H9 (cell line): ENCODE measurements at regions not wholly inside any gene's neighbourhood (a gene's known extent, or its start where the extent isn't known, plus 50 kb on each side); places are given as distances from the start of the nearest gene placed in this dataset.

Experiments used
- DNase-seq: peaks from one replicate; pipeline ENCODE4 v3.0.0-alpha.2; 2017
- H2AFZ ChIP-seq: one replicate; pipeline ENCODE4 v1.6.1; 2013; ENCODE audit warnings: mild to moderate bottlenecking, low read length, control low read depth, moderate library complexity
- H2AK5ac ChIP-seq: 2 replicates; pipeline ENCODE4 v1.6.1; 2013; ENCODE audit warnings: low read length, control low read depth, mixed read lengths; ENCODE audit not compliant: insufficient read length
- H2BK120ac ChIP-seq: one replicate; pipeline ENCODE4 v1.6.1; 2013; ENCODE audit warnings: low read depth, mild to moderate bottlenecking, low read length, control low read depth, inconsistent platforms; ENCODE audit not compliant: poor library complexity, severe bottlenecking
- H2BK12ac ChIP-seq: 2 replicates; pipeline ENCODE4 v1.6.1; 2013; ENCODE audit warnings: low read length, control low read depth, mixed read lengths, low read depth; ENCODE audit not compliant: insufficient read length
- H2BK15ac ChIP-seq: 2 replicates; pipeline ENCODE4 v1.6.1; 2013; ENCODE audit warnings: low read depth, low read length, control low read depth
- H2BK20ac ChIP-seq: one replicate; pipeline ENCODE4 v1.6.1; 2013; ENCODE audit warnings: low read depth, mild to moderate bottlenecking, low read length, control low read depth, inconsistent platforms; ENCODE audit not compliant: poor library complexity, severe bottlenecking
- H2BK5ac ChIP-seq: 2 replicates; pipeline ENCODE4 v1.6.1; 2013; ENCODE audit warnings: low read length, control low read depth, mixed read lengths; ENCODE audit not compliant: insufficient read length
- H3K14ac ChIP-seq: 2 replicates; pipeline ENCODE4 v1.6.1; 2013; ENCODE audit warnings: low read length, control low read depth; ENCODE audit not compliant: insufficient read depth
- H3K18ac ChIP-seq: 2 replicates; pipeline ENCODE4 v1.6.1; 2013; ENCODE audit warnings: low read depth, mild to moderate bottlenecking, mixed read lengths, low read length, control low read depth; ENCODE audit not compliant: insufficient read length
- H3K23ac ChIP-seq: 2 replicates; pipeline ENCODE4 v1.6.1; 2013; ENCODE audit warnings: low read length, control low read depth, mixed read lengths, low read depth; ENCODE audit not compliant: insufficient read length
- H3K23me2 ChIP-seq: 2 replicates; pipeline ENCODE4 v1.6.1; 2013; ENCODE audit warnings: low read depth, mild to moderate bottlenecking, mixed read lengths, low read length, control low read depth; ENCODE audit not compliant: insufficient read length, poor library complexity, severe bottlenecking
- H3K27ac ChIP-seq: 2 replicates; pipeline ENCODE4 v1.5.1; 2013; ENCODE audit warnings: low read length, control low read depth, mixed read lengths, low read depth; ENCODE audit not compliant: insufficient read length
- H3K27me3 ChIP-seq: 2 replicates; pipeline ENCODE4 v1.6.1; 2013; ENCODE audit warnings: low read length, control low read depth, inconsistent platforms; ENCODE audit not compliant: insufficient read depth
- H3K4ac ChIP-seq: 2 replicates; pipeline ENCODE4 v1.6.1; 2013; ENCODE audit warnings: low read depth, mild to moderate bottlenecking, control low read depth, inconsistent platforms, low read length, moderate library complexity
- H3K4me1 ChIP-seq: 2 replicates; pipeline ENCODE4 v1.6.1; 2013; ENCODE audit warnings: low read length, control low read depth, inconsistent platforms; ENCODE audit not compliant: insufficient read depth
- H3K4me2 ChIP-seq: 2 replicates; pipeline ENCODE4 v1.6.1; 2013; ENCODE audit warnings: low read length, control low read depth, mixed read lengths; ENCODE audit not compliant: insufficient read length, insufficient read depth
- H3K56ac ChIP-seq: 2 replicates; pipeline ENCODE4 v1.6.1; 2013; ENCODE audit warnings: low read depth, mild to moderate bottlenecking, mixed read lengths, low read length, control low read depth; ENCODE audit not compliant: insufficient read length
- H3K79me1 ChIP-seq: 2 replicates; pipeline ENCODE4 v1.6.1; 2013; ENCODE audit warnings: low read depth, mild to moderate bottlenecking, moderate library complexity, low read length, control low read depth, inconsistent platforms; ENCODE audit not compliant: insufficient read depth, poor library complexity, severe bottlenecking
- H3K79me2 ChIP-seq: 2 replicates; pipeline ENCODE4 v1.6.1; 2013; ENCODE audit warnings: low read length, control low read depth, inconsistent platforms; ENCODE audit not compliant: insufficient read depth
- H3K9ac ChIP-seq: 2 replicates; pipeline ENCODE4 v1.6.1; 2013; ENCODE audit warnings: low read length, control low read depth, mixed read lengths; ENCODE audit not compliant: insufficient read length; ENCODE audit errors: extremely low read depth
- H3K9me3 ChIP-seq: one replicate; pipeline ENCODE4 v1.6.1; 2013; ENCODE audit warnings: low read depth, low read length, inconsistent platforms; ENCODE audit not compliant: control insufficient read depth
- H3T11ph ChIP-seq: one replicate; pipeline ENCODE4 v1.6.1; 2013; ENCODE audit warnings: mild to moderate bottlenecking, low read length, control low read depth, inconsistent platforms
- H4K20me1 ChIP-seq: one replicate; pipeline ENCODE4 v1.6.1; 2013; ENCODE audit not compliant: control insufficient read depth, insufficient read length, insufficient read depth
- H4K5ac ChIP-seq: 2 replicates; pipeline ENCODE4 v1.6.1; 2013; ENCODE audit warnings: low read depth, mild to moderate bottlenecking, mixed read lengths, low read length, control low read depth; ENCODE audit not compliant: insufficient read length
- H4K8ac ChIP-seq: replicated peaks from 2 replicates; pipeline ENCODE4 v1.6.1; 2013; ENCODE audit warnings: low read length, control low read depth, mixed read lengths, low read depth; ENCODE audit not compliant: insufficient read length
- H4K91ac ChIP-seq: 2 replicates; pipeline ENCODE4 v1.6.1; 2013; ENCODE audit warnings: low read depth, mild to moderate bottlenecking, moderate library complexity, mixed read lengths, low read length, control low read depth; ENCODE audit not compliant: insufficient read length
- H3K27ac Mint-ChIP-seq, 3 experiments: 2 replicates in 2 of 3; 3 replicates in 1 of 3; pipeline ENCODE4 v1.8.0; 2020 to 2021; ENCODE audit warnings: mixed read lengths in 3 of 3, mild to moderate bottlenecking in 1 of 3, moderate library complexity in 1 of 3
- H3K27me3 Mint-ChIP-seq: 2 replicates; pipeline ENCODE4 v1.8.0; 2021; ENCODE audit warnings: low read depth, mild to moderate bottlenecking, moderate library complexity, mixed read lengths
- H3K36me3 Mint-ChIP-seq, 3 experiments: 2 replicates in 2 of 3; 3 replicates in 1 of 3; pipeline ENCODE4 v1.8.0; 2020 to 2021; ENCODE audit warnings: low read depth in 3 of 3, mixed read lengths in 3 of 3; ENCODE audit not compliant: insufficient read depth in 1 of 3
- H3K4me1 Mint-ChIP-seq, 2 experiments: 2 replicates each; pipeline ENCODE4 v1.8.0; 2020; ENCODE audit warnings: mixed read lengths in 2 of 2
- H3K4me3 Mint-ChIP-seq, 2 experiments: 2 replicates in 1 of 2; 3 replicates in 1 of 2; pipeline ENCODE4 v1.8.0; 2020 to 2021; ENCODE audit warnings: mild to moderate bottlenecking in 2 of 2, mixed read lengths in 2 of 2, moderate library complexity in 1 of 2
- H3K9me3 Mint-ChIP-seq, 2 experiments: 2 replicates in 1 of 2; 3 replicates in 1 of 2; pipeline ENCODE4 v1.8.0; 2020; ENCODE audit warnings: mild to moderate bottlenecking in 2 of 2, mixed read lengths in 2 of 2, moderate library complexity in 1 of 2
- CTCF ChIP-seq: fragments of 200-600 bp; sonication (generic); conservative IDR thresholded peaks from 3 replicates; pipeline ENCODE4 v1.8.0; 2021; ENCODE audit warnings: antibody characterized with exemption, mild to moderate bottlenecking
- WGBS: extraction: QIAGEN DNeasy Blood & Tissue Kit; methylation state at CpG from one replicate; pipeline ENCODE4 v1.1.7; 2013; ENCODE audit warnings: missing lambda C conversion rate, low lambda C conversion rate, mixed read lengths; ENCODE audit not compliant: insufficient read length; ENCODE audit errors: extremely low coverage; 5-methylcytosine and 5-hydroxymethylcytosine counted together

- Histone ChIP-seq H2AFZ (no peak overlapping the region), H4K20me1 (no peaks in the 10 kb centered on the region), H3K79me2 (no peaks in the 10 kb centered on the region), H3K4ac (no peak overlapping the region), H3K23ac (no peak overlapping the region), H3K23me2 (no peaks in the 10 kb centered on the region), H2BK15ac (no peak overlapping the region), H3K9ac (no peak overlapping the region), H2AK5ac (no peak overlapping the region), H4K91ac (no peak overlapping the region), H3K4me1 (no peaks in the 10 kb centered on the region), H2BK120ac (no peak overlapping the region), H3K56ac (no peak overlapping the region), H3K14ac (no peak overlapping the region), H2BK12ac (no peak overlapping the region), H2BK20ac (no peak overlapping the region), H3K9me3 (no peaks in the 10 kb centered on the region), H4K5ac (no peak overlapping the region), H3K79me1 (no peaks in the 10 kb centered on the region), H3K4me2 (no peak overlapping the region), H4K8ac (no peak overlapping the region), H3K18ac (no peak overlapping the region), H3K27me3 (no peaks in the 10 kb centered on the region), H3K27ac (no peak overlapping the region), H3T11ph (no peak overlapping the region), H2BK5ac (no peak overlapping the region)
- Mint-ChIP-seq H3K36me3 (no peaks in the 10 kb centered on the region), H3K27me3 (no peaks in the 10 kb centered on the region), H3K27ac (no peak overlapping the region), H3K4me3 (no peak overlapping the region), H3K9me3 (no peaks in the 10 kb centered on the region), H3K4me1 (peaks cover 2 to 3% of the 10 kb centered on the region in 2 experiments; a peak in 2 of 4 replicates)
- DNase-seq, result no peak
- no CpG with 5 or more reads among the region's 1 CpG for WGBS
- no peak for TF ChIP-seq CTCF
Observed at GRCh38 chr3:181212271-181212670, 222.7 kb upstream of the DNAJC19 start.
